ENCODE measurements at regions not wholly inside any gene's neighbourhood (a gene's known extent, or its start where the extent isn't known, plus 50 kb on each side); places are given as distances from the start of the nearest gene placed in this dataset.
"Not testable (repeated sequence)": the region's sequence is repeated elsewhere in the genome, so short reads cannot be mapped to it uniquely, and the experiment has no call there.

GRCh38 chr10:3968727-3969126, 183.7 kb upstream of the KLF6 start:
- no peak for DNase-seq

- no peak for DNase-seq
These were observed 179.5 kb upstream of the KLF6 start for GRCh38 chr10:3964516-3964915.

GRCh38 chr10:3963191-3963673, 178.2 kb upstream of the KLF6 start:
- DNase-seq, result no peak

- DNase-seq, result no peak
These were observed 176.1 kb upstream of the KLF6 start for GRCh38 chr10:3961082-3961481.

GRCh38 chr10:3960496-3960895, 175.5 kb upstream of the KLF6 start:
- no peak for DNase-seq

GRCh38 chr10:3959370-3960325, 174.6 kb upstream of the KLF6 start:
- DNase-seq, result no peak

- no peak for DNase-seq
These were observed 173.5 kb upstream of the KLF6 start for GRCh38 chr10:3958472-3958996.

- no peak for DNase-seq
These were observed 171.1 kb upstream of the KLF6 start for GRCh38 chr10:3955955-3956617.

- DNase-seq, result no peak
These were observed 170.5 kb upstream of the KLF6 start for GRCh38 chr10:3955493-3955892.

- no peak for DNase-seq
These were observed 169.6 kb upstream of the KLF6 start for GRCh38 chr10:3954615-3955014.

- DNase-seq, result not testable (repeated sequence)
These were observed 169.0 kb upstream of the KLF6 start for GRCh38 chr10:3954007-3954406.

GRCh38 chr10:3951993-3952392, 167.0 kb upstream of the KLF6 start:
- DNase-seq, result no peak

- DNase-seq, result no peak
These were observed 165.8 kb upstream of the KLF6 start for GRCh38 chr10:3950676-3951275.

- DNase-seq, result no peak
These were observed 164.7 kb upstream of the KLF6 start for GRCh38 chr10:3949711-3950110.

GRCh38 chr10:3948843-3949242, 163.8 kb upstream of the KLF6 start:
- peak; percentile 28 for DNase-seq

GRCh38 chr10:3946234-3947229, 161.5 kb upstream of the KLF6 start:
- DNase-seq, result no peak

- no peak for DNase-seq
These were observed 160.0 kb upstream of the KLF6 start for GRCh38 chr10:3945026-3945425.

- DNase-seq, result no peak
These were observed 159.6 kb upstream of the KLF6 start for GRCh38 chr10:3944591-3944990.

- DNase-seq, result no peak
These were observed 158.8 kb upstream of the KLF6 start for GRCh38 chr10:3943695-3944257.

GRCh38 chr10:3942937-3943489, 158.0 kb upstream of the KLF6 start:
- DNase-seq, result no peak

GRCh38 chr10:3941676-3942075, 156.7 kb upstream of the KLF6 start:
- DNase-seq, result no peak

All from stimulated activated CD4-positive, alpha-beta T cell treated with anti-CD3 and anti-CD28 coated beads, Interleukin-12 subunit alpha, Interleukin-12 subunit beta, amount 100 ng/mL, for 4 hours (primary cell).